ENCODE measurements at regions not wholly inside any gene's neighbourhood (a gene's known extent, or its start where the extent isn't known, plus 50 kb on each side); places are given as distances from the start of the nearest gene placed in this dataset.

DNA sequence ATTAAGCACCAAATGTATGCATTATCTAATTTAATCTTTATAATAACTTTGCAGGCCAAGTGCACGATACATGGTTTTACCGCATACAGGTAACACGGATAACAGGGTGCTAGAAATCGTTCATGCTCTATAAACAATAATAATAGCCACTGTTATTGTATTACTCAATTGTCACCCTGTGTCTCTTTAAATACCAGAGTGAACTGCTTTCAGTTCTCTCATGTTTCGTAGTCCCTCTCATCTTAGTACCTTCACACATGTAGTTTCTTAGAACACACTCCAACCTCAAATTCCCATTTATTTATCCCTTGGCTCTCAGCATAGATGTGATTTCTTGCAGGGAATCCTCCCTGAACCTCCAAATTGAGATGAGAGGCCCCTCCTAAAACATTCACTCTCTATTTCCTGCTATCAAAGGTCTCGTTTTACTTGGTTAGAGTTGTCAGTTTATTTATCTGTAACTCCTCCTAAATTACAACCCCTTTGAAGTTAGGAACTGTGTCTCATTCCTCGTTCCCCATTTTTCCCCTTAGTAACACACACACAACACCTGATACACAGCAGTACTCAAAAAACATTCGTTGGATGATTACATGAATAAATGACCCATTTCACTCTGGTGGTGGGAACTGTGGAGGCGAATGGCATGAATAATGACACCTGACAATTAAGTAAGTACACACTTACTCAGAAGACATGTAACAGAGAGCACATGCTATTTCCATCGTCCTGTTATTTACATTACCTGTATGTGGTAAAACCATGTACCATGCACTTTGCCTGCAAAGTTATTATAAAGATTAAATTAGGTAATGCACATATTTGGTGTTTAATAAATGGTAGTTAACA, 134.6 kb downstream of the BTG1 start:
- Histone ChIP-seq H3K36me3 (replicated peaks; ENCODE audit: control insufficient read depth, insufficient read depth, low read length) (no peaks in the 10 kb centered on the region), H3K27me3 (ENCODE audit: control insufficient read depth, insufficient read depth, low read length) (no peaks in the 10 kb centered on the region)
- DNase-seq = no peak

DNA sequence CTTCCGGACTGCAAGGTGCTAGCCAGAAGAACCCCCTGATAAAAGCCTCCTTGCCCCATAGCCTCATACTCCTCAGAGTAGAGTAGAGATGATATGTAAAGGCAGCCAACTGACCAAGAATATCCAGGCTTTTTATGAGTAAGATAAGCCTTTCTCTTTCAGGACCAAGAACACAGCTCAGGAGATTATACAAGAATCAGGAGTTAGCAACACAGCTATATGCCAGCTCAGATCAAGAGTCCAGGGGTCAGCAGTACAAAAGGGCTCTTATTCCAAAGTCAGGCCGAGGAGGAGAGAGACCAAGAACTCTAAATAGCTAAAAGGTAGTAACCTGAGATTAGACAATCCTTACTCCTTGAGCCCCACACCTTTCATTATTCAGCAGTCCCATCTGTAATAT, 135.3 kb downstream of the BTG1 start:
- Histone ChIP-seq H3K27me3 (ENCODE audit: control insufficient read depth, insufficient read depth, low read length) (no peaks in the 10 kb centered on the region), H3K36me3 (replicated peaks; ENCODE audit: control insufficient read depth, insufficient read depth, low read length) (no peaks in the 10 kb centered on the region), H3K4me3 (ENCODE audit: insufficient read depth, low read depth, low read length) (no peak overlapping the region)
- no peak for DNase-seq

More for the DNA sequence above, 134.6 kb downstream of the BTG1 start:
- no peak overlapping the region for H3K4me3 ChIP-seq (ENCODE audit: insufficient read depth, low read depth, low read length)

DNA sequence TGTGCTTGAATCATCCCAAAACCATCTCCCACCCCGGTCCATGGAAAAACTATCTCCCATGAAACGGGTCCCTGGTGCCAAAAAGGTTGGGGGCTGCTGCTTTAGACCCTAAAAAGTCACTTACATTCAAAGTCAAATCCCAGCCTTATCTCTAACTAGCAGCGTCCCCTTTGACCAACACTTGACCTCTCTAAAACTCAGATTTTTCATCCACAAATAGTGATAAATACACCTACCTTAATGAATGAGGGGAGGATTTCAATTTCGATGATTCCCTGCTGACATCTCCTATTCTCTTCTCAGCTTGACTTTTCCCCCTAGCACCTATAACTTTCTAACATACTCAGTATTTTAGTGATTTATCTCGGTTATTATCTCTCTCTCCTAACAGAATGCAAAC, 137.3 kb downstream of the BTG1 start:
- no peak for DNase-seq

DNA sequence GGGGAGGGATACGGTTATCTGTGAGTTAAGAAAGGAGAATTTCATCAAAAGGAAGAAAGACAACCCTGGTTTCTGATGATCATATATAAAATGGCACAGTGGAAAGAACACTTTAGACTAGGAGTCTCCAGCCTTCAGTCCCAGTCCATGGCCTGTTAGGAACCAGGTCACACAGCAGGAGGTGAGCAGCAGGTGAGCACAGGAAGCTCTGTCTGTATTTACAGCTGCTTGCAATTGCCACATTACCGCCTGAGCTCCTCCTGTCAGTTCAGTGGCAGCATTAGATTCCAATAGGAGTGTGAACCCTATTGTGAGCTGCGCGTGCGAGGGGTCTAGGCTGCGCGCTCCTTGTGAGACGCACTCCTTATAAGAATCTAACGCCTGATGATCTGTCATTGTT, 137.9 kb downstream of the BTG1 start:
- Histone ChIP-seq H3K27me3 (ENCODE audit: control insufficient read depth, insufficient read depth, low read length) (no peaks in the 10 kb centered on the region), H3K36me3 (replicated peaks; ENCODE audit: control insufficient read depth, insufficient read depth, low read length) (no peaks in the 10 kb centered on the region), H3K4me3 (ENCODE audit: insufficient read depth, low read depth, low read length) (no peak overlapping the region)
- no peak for DNase-seq

More for the DNA sequence above, 137.3 kb downstream of the BTG1 start:
- Histone ChIP-seq H3K4me3 (ENCODE audit: insufficient read depth, low read depth, low read length) (no peak overlapping the region), H3K36me3 (replicated peaks; ENCODE audit: control insufficient read depth, insufficient read depth, low read length) (no peaks in the 10 kb centered on the region), H3K27me3 (ENCODE audit: control insufficient read depth, insufficient read depth, low read length) (no peaks in the 10 kb centered on the region)

DNA sequence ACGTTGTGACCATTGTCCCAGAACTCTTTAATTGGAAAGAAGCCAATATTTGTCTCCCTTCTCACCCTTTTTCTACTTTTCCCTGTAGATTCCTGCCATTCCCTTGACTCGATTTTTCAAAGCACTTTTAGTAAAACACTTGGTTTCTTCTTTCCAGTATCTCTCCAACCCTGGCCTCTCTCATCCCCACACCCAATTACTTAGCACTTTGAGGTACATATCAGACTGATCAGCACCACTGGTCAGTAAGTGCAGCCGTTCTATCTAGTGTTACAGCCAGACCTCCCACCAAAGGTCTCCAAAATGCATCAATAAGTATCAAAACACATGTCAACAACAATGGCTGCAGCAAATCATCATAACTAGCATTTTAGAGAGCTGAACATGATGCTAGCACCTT, 141.9 kb downstream of the BTG1 start:
- no peaks in the 10 kb centered on the region for H3K27me3 ChIP-seq (ENCODE audit: control insufficient read depth, insufficient read depth, low read length)
- H3K4me3 ChIP-seq (ENCODE audit: insufficient read depth, low read depth, low read length) = no peak overlapping the region
- no peak for DNase-seq
- H3K36me3 ChIP-seq (replicated peaks; ENCODE audit: control insufficient read depth, insufficient read depth, low read length) = no peaks in the 10 kb centered on the region

DNA sequence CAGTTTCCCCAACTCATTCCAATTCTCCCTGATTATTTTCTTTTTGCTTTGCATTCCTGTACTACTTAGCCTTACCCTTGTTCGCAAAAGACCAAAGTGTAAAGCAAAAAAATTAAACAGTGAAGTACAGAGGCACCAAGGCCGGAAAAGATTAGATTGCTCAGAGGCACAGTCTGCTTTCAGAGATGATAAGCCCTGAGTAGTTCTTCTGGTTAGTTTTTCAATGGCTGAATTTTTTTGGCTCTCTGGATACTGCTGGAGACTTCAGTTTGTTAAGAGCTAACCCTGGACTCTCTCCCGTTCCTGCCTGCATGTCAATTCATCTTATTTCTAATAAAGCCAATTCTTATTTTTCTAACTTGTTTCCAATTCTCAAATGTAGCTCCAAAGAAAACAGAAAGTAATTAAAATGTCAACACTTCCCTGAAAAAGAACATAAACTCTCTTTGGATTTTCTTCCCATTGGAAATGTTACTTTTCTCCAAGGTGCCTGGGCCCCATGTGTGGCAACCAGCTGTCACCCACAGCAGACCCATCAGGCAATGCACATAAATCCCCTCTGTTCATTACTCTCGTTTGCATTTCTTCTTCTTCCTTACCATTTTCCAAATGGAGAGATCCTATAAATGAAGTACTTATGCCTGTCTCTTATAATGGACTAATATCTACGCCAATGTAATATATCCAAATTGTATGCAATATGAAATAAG, 142.8 kb downstream of the BTG1 start:
- Histone ChIP-seq H3K27me3 (ENCODE audit: control insufficient read depth, insufficient read depth, low read length) (no peaks in the 10 kb centered on the region), H3K36me3 (replicated peaks; ENCODE audit: control insufficient read depth, insufficient read depth, low read length) (no peaks in the 10 kb centered on the region), H3K4me3 (ENCODE audit: insufficient read depth, low read depth, low read length) (no peak overlapping the region)
- no peak for DNase-seq

DNA sequence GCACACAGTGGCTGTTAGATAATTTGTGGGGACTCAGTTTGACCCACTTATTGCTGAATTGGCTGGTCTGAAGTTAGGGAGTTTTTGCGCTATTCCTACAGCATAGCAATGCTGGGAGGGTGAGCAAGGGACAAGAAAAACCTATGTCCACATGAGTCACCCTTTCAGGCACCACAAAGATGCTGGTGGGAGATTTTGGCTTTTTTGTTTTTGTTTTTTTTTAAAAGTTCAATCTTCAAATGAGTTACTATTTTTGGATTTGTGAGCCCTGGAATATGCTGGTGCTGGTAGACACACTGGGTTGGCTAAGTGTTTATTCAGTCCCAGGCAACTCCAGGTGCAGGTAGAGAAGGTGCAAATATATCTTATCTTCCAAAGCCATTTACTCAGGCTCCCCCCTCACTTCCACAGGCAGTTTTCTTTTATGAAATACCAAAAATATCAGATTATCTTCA, 143.4 kb downstream of the BTG1 start:
- DNase-seq = no peak
- Histone ChIP-seq H3K27me3 (ENCODE audit: control insufficient read depth, insufficient read depth, low read length) (no peaks in the 10 kb centered on the region), H3K36me3 (replicated peaks; ENCODE audit: control insufficient read depth, insufficient read depth, low read length) (no peaks in the 10 kb centered on the region), H3K4me3 (ENCODE audit: insufficient read depth, low read depth, low read length) (no peak overlapping the region)

DNA sequence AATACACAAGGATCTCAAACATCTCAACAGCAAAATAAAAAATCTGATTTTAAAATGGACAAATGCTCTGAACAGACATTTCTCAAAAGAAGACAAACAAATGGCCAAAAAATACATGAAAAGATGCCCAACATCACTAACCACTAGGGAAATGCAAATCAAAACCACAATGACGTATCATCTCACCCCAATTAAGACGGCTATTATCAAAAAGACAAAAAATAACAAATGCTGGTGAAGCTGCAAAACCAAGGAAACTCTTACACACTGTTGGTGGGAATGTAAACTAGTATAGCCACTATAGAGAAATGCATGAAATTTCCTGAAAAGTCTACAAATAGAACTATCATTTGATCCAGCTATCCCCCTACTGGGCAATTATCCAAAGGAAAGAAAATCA, 145.0 kb downstream of the BTG1 start:
- Histone ChIP-seq H3K27me3 (ENCODE audit: control insufficient read depth, insufficient read depth, low read length) (no peaks in the 10 kb centered on the region), H3K4me3 (ENCODE audit: insufficient read depth, low read depth, low read length) (no peak overlapping the region), H3K36me3 (replicated peaks; ENCODE audit: control insufficient read depth, insufficient read depth, low read length) (no peaks in the 10 kb centered on the region)
- DNase-seq = no peak

DNA sequence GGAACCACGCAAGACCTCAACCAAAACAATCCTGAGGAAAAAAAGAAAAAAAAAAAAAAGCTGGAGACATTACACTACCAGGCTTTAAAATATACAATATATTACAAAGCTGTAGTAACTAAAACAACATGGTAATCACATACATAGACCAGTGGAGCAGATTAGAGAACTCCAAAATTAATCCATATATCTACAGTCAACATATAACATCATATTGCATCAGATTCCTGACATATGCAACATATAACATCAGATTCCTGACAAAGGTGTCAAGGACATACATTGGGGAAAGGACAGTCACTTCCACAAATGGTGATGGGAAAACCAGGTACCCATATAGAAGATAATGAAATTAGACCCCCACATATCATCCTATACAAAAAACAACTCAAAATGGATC, 145.8 kb downstream of the BTG1 start:
- no peak for DNase-seq
- Histone ChIP-seq H3K4me3 (ENCODE audit: insufficient read depth, low read depth, low read length) (no peak overlapping the region), H3K27me3 (ENCODE audit: control insufficient read depth, insufficient read depth, low read length) (no peaks in the 10 kb centered on the region), H3K36me3 (replicated peaks; ENCODE audit: control insufficient read depth, insufficient read depth, low read length) (no peaks in the 10 kb centered on the region)

DNA sequence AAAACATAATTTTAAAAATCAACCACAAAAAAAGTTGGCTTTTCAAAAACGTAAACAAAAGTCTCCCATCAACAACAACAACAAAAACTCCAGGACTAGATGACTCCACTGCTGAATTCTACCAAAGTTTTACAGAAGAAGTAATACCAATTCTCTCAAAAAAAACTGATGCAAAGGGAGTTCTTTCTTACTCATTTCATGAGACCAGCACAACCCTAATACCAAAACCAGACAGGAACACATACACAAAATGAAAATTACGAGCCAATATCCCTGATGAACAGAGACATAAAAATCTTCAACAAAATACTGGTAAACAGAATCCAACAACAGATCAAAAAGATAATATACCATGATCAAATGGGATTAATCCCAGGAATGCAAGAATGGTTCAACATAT, 147.3 kb downstream of the BTG1 start:
- Histone ChIP-seq H3K4me3 (ENCODE audit: insufficient read depth, low read depth, low read length) (no peak overlapping the region), H3K27me3 (ENCODE audit: control insufficient read depth, insufficient read depth, low read length) (no peaks in the 10 kb centered on the region), H3K36me3 (replicated peaks; ENCODE audit: control insufficient read depth, insufficient read depth, low read length) (no peaks in the 10 kb centered on the region)
- DNase-seq = no peak

DNA sequence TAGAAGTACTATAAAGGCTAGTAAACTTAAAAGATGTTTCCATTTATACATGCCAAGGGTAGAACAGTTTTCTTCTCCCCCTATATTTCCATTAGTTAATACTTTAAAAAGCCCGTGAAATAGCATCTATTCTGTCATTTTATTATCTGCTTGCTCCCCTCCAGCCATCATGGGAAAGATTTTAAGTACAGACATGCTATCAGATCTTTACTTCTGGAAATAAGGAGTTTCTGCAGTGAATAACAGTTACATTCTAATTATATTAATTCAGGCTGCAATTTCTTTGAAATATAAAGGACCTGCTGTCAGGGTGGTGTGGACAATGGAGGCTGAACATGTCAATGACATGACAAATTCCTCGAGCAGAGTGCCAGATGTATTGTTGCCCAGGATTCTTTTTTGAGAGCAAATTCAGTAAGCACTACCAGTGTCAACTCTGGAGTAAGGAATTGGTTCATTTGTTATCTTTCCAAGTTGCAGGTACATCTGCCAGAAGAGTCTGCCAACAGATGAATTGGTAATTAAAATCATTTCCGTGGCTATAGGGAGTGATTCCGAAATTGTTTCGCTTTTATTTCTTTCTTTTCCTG, 151.3 kb downstream of the BTG1 start:
- Histone ChIP-seq H3K36me3 (replicated peaks; ENCODE audit: control insufficient read depth, insufficient read depth, low read length) (no peaks in the 10 kb centered on the region), H3K27me3 (ENCODE audit: control insufficient read depth, insufficient read depth, low read length) (no peaks in the 10 kb centered on the region), H3K4me3 (ENCODE audit: insufficient read depth, low read depth, low read length) (no peak overlapping the region)
- no peak for DNase-seq

DNA sequence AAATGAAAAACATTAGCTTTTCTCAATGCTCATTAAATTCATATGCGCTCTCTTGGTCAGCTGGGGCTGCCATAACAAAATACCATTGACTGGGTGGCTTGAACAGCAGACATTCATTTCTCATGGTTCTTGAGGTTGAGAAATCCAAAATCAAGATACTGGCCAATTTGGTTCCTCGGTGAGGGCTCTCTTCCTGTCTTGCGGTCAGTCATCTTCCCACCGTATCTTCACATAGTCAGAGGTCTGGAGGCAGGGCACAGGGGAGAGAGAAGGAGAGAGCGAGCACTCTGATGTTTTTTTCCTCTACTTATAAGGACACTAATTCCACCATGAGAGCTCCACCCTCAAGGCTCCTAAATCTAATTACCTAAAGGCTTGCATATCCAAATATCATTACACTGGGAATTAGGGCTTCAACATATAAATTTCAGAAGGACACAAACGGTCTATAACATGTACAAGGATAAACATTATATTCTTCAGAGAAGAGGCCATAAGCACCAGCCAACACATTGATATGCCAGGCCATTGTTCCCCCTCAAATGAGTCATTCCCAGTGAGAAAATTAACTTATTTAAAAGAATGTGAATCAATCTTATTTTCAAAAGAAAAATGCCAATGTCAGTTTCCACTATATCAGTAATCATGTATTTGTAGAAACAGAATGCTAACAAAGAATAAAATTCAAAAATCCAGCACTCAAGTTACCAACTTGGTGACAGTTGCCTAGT, 152.2 kb downstream of the BTG1 start:
- H3K27me3 ChIP-seq (ENCODE audit: control insufficient read depth, insufficient read depth, low read length) = no peaks in the 10 kb centered on the region
- no peak for DNase-seq

DNA sequence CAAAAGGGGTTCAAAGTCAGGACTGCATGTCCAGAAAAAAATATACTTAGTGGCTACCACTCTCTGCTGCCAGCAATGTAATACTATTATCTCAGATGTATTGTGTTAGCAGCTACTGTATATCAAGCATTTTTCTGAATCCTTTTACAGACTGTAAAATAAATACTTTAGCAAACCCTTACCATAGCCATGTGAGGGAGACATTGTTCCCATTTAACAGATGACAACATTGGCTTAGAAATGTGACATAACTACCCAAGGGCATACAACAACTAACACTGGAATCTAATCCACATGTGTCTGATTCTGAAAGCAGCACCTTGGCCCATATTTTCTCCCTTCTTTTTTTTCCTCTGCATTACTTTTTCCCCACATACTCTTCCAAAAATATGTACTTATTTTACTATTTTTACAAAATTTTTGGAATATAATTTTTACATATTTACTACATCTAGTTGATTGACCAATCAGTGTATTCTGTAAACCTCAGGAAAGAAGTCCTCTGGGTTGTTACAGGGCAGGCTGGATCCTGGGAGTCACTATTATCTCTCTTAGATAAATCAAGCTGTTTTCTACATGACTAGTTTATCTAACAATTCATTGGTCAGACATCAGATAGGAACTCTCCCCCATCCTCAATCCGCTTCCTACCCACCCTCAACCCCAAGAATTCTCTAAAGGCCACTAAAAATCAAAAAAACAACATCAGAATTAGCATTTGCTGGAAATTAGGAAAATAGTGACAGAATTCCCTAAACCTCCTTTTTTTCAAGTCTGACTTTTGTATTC, 154.1 kb downstream of the BTG1 start:
- no peak for DNase-seq
- Histone ChIP-seq H3K36me3 (replicated peaks; ENCODE audit: control insufficient read depth, insufficient read depth, low read length) (no peaks in the 10 kb centered on the region), H3K4me3 (ENCODE audit: insufficient read depth, low read depth, low read length) (no peak overlapping the region), H3K27me3 (ENCODE audit: control insufficient read depth, insufficient read depth, low read length) (no peaks in the 10 kb centered on the region)

More for the DNA sequence above, 152.2 kb downstream of the BTG1 start:
- Histone ChIP-seq H3K4me3 (ENCODE audit: insufficient read depth, low read depth, low read length) (no peak overlapping the region), H3K36me3 (replicated peaks; ENCODE audit: control insufficient read depth, insufficient read depth, low read length) (no peaks in the 10 kb centered on the region)

DNA sequence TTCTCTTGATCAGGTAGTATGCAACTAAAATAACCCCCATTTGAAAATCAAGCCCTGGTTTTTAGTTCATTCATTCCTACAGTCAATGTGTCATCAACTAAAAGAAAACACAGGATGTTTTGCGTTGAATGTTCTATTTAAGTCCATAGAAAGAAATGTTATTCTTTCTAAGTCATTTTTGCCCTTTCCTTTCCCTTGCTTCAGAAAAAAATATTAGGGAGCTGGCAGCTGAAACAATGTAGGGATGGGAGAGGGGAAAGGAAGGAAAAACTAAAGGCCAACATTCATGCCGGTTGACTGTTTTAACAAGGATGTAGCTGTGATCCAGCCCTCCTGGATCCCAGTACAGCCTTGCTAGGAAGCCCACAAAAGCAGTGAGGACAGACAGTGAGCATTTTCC, 155.1 kb downstream of the BTG1 start:
- DNase-seq = no peak

More for the DNA sequence above, 155.1 kb downstream of the BTG1 start:
- Histone ChIP-seq H3K4me3 (ENCODE audit: insufficient read depth, low read depth, low read length) (no peak overlapping the region), H3K27me3 (ENCODE audit: control insufficient read depth, insufficient read depth, low read length) (no peaks in the 10 kb centered on the region), H3K36me3 (replicated peaks; ENCODE audit: control insufficient read depth, insufficient read depth, low read length) (no peaks in the 10 kb centered on the region)

Data from H7 (cell line).